ENCODE measurements at regions not wholly inside any gene's neighbourhood (a gene's known extent, or its start where the extent isn't known, plus 50 kb on each side); places are given as distances from the start of the nearest gene placed in this dataset.

DNA sequence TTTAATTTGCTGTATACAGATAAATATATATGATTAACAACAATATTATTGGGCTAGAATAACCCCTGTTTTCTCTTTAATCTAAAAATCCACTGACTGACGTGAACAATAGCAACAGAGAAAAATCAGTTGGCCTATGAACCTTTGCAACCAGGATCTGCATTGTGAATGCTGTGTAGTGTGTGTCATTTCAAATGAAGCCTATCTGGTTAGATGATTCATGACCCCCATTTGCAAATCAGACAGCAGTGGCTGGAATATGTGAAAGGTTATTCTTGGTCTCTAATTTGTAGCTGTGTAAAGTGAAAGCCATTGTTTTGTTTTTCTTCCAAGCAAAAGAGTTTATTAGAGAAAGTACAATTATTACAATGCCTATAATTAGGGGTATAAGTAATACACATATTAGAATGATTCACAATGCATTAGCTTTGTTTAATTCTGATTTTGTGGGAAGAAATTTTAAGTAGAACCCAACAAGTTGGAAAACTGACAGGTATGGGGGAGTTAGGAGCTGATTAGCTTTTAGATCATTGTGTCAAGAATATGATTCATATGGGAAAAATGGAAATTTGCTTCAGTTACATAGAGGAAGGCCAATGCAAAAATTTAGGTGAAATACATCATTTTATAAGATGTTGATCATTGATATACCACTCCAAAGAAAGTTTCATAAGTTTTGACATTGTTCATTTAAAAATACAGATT, 1362.2 kb upstream of the TMEFF2 start:
- TF ChIP-seq ATF3 (IDR thresholded peaks at IDR 0.05; ENCODE audit: borderline replicate concordance, extremely low read depth, low read depth, low read length) (no peak), CTCF (IDR thresholded peaks at IDR 0.05 in 2 of 3, conservative IDR thresholded peaks at IDR 0.05 in 1 of 3; ENCODE audit: control insufficient read depth in 2 of 3, extremely low read depth in 1 of 3, insufficient read depth in 1 of 3, low read depth in 3 of 3, low read length in 3 of 3) (no peak), PAX8 (IDR thresholded peaks at IDR 0.05) (no peak), SMAD5 (IDR thresholded peaks at IDR 0.05; ENCODE audit: low read depth) (no peak), POLR2A (IDR thresholded peaks at IDR 0.05; ENCODE audit: low read depth, low read length) (no peak), CHD1 (IDR thresholded peaks at IDR 0.05; ENCODE audit: low read depth, low read length) (no peak), JUNB (IDR thresholded peaks at IDR 0.05) (no peak), SREBF2 (IDR thresholded peaks at IDR 0.05; ENCODE audit: low read length) (no peak), LARP7 (IDR thresholded peaks at IDR 0.05) (no peak), POLR2AphosphoS2 (IDR thresholded peaks at IDR 0.05; ENCODE audit: low read depth, low read length) (no peak), TAF1 (IDR thresholded peaks at IDR 0.05; ENCODE audit: borderline replicate concordance, low read depth, low read length) (no peak), BHLHE40 (IDR thresholded peaks at IDR 0.05; ENCODE audit: borderline replicate concordance in 1 of 2, low read depth in 2 of 2, low read length in 1 of 2) (no peak)

Data from GM12878 (cell line).